Prostate gland (tissue), 2 donors: ENCODE measurements at regions not wholly inside any gene's neighbourhood (a gene's known extent, or its start where the extent isn't known, plus 50 kb on each side); places are given as distances from the start of the nearest gene placed in this dataset.
A peak's percentile ranks its signal among the peaks of the same experiment; 100 is the strongest.

Experiments used
- DNase-seq: peaks from one replicate; pipeline ENCODE4 v3.0.0-alpha.2; 2019; ENCODE audit warnings: low spot score
- H3K27ac ChIP-seq, 2 donors: fragments of 200-600 bp; sonication (generic); 2 replicates each; pipeline ENCODE4 v1.5.1; 2017 to 2019
- H3K27me3 ChIP-seq: fragments of 200-600 bp; sonication (generic); replicated peaks from 2 replicates; pipeline ENCODE4 v1.5.1; 2019; ENCODE audit not compliant: insufficient read depth
- H3K36me3 ChIP-seq, 2 donors: fragments of 200-600 bp; sonication (generic); 1 replicate in 1 of 2; 2 replicates in 1 of 2; pipeline versions ENCODE4 v1.5.1 to v1.8.1; 2017 to 2019
- H3K4me1 ChIP-seq: fragments of 200-600 bp; sonication (generic); replicated peaks from 2 replicates; pipeline ENCODE4 v1.5.1; 2019
- H3K4me3 ChIP-seq, 2 donors: fragments of 200-600 bp; sonication (generic); 2 replicates each; pipeline ENCODE4 v1.5.1; 2017 to 2019
- H3K9me3 ChIP-seq: fragments of 200-600 bp; sonication (generic); 2 replicates; pipeline ENCODE4 v1.5.1; 2017
- CTCF ChIP-seq, 4 experiments: fragments of 200-600 bp in 2 of 4; fragments of 450-650 bp in 2 of 4; sonication (generic) in 2 of 4; IDR thresholded peaks; 1 replicate in 3 of 4; 2 replicates in 1 of 4; pipeline ENCODE4 v1.5.1; 2016 to 2019; ENCODE audit warnings: antibody characterized with exemption in 4 of 4, mild to moderate bottlenecking in 2 of 4, moderate library complexity in 2 of 4
- POLR2A ChIP-seq: fragments of 450-650 bp; IDR thresholded peaks from one replicate; pipeline ENCODE4 v1.6.1; 2016; ENCODE audit warnings: antibody characterized with exemption, mild to moderate bottlenecking
- POLR2AphosphoS5 ChIP-seq: sonication (generic); formaldehyde crosslinking; IDR thresholded peaks from one replicate; pipeline ENCODE4 v1.6.1; 2017; ENCODE audit warnings: antibody characterized with exemption
- WGBS: methylation state at CpG from one replicate; pipeline ENCODE4 v1.1.5; 2018; 5-methylcytosine and 5-hydroxymethylcytosine counted together
- intact Hi-C: fragments of 100-400 bp; cut with DNase I; formaldehyde crosslinking; loops from one replicate; pipeline ENCODE4 v1.14.2; 2022

GRCh38 chr3:24674261-24674660, 179.6 kb upstream of the THRB start:
- 62% methylated on average over 2 of the region's 2 CpGs for WGBS
- Histone ChIP-seq H3K27ac (no peak overlapping the region), H3K36me3 (no peaks in the 10 kb centered on the region), H3K4me3 (no peak overlapping the region), H3K9me3 (no peaks in the 10 kb centered on the region), H3K27me3 (no peaks in the 10 kb centered on the region), H3K4me1 (no peaks in the 10 kb centered on the region)
- intact Hi-C loops: no loop called here
- no peak for DNase-seq
- TF ChIP-seq CTCF (IDR thresholded peaks at IDR 0.05): no peak
- no peak for TF ChIP-seq POLR2A
- TF ChIP-seq POLR2AphosphoS5: no peak

DNA sequence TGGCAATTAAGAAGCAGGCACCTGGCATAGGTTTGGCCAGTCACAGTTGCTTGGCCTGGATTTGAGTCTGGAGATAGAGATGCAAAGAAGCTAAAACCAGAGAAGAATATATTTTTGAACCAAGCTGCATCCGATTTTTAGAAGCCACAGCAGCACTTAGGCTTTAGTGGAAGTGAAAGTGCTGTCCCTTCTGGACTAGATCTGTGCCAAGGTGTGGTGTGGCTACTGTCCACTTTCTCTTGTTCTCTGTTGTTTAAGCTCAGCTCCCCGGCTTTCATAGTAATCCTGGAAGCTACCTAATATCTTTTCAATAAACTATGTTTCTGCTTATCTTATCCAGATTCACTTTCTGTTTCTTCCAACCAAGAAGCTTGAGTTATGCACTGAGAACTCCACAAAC, 183.4 kb upstream of the THRB start:
- Histone ChIP-seq H3K36me3 (no peaks in the 10 kb centered on the region), H3K4me1 (no peaks in the 10 kb centered on the region), H3K27ac (no peak overlapping the region), H3K9me3 (no peaks in the 10 kb centered on the region), H3K27me3 (no peaks in the 10 kb centered on the region), H3K4me3 (no peak overlapping the region)
- no peak for DNase-seq
- intact Hi-C loops: no loop called here
- 43% methylated on average over 2 of the region's 2 CpGs for WGBS
- no peak for TF ChIP-seq CTCF (IDR thresholded peaks at IDR 0.05)
- no peak for TF ChIP-seq POLR2AphosphoS5
- no peak for TF ChIP-seq POLR2A

DNA sequence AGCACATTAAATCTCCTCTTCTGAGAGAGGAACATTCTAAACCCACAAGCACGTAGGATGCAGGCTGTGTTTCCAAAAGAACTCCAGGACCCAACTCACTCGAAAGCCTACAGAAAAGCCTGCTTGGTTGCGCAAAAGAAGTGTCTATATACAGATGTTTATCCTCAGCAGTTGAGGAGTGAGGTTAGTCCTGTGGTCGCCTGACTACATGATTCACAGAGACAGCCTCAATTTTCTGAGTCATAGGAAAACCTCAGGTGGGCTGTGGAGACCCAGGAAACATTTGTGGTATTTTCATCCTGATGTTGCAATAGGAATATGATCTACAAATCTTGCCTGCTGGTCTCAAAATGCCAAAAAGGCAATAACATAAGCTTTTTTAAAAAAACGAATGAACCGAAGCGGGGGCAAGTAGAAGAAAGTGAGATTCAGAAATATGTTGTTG, 183.8 kb upstream of the THRB start:
- no peak for DNase-seq
- no peak overlapping the region for H3K27ac ChIP-seq
- WGBS: 72% methylated on average over 7 of the region's 7 CpGs
- H3K4me1 ChIP-seq: no peaks in the 10 kb centered on the region
- H3K27me3 ChIP-seq: no peaks in the 10 kb centered on the region
- intact Hi-C loops: no loop called here
- no peaks in the 10 kb centered on the region for H3K36me3 ChIP-seq
- H3K4me3 ChIP-seq: no peak overlapping the region
- H3K9me3 ChIP-seq: no peaks in the 10 kb centered on the region
- TF ChIP-seq POLR2AphosphoS5 (no peak), POLR2A (no peak), CTCF (IDR thresholded peaks at IDR 0.05) (no peak)

GRCh38 chr3:24679429-24679828, 184.8 kb upstream of the THRB start:
- no peaks in the 10 kb centered on the region for H3K27me3 ChIP-seq
- no peak for DNase-seq
- no peaks in the 10 kb centered on the region for H3K9me3 ChIP-seq
- H3K27ac ChIP-seq: no peak overlapping the region
- H3K36me3 ChIP-seq: no peaks in the 10 kb centered on the region
- no peak overlapping the region for H3K4me3 ChIP-seq
- no peak for TF ChIP-seq CTCF (IDR thresholded peaks at IDR 0.05)
- TF ChIP-seq POLR2A: no peak
- TF ChIP-seq POLR2AphosphoS5: no peak
- intact Hi-C loops: no loop called here
- H3K4me1 ChIP-seq: no peaks in the 10 kb centered on the region

DNA sequence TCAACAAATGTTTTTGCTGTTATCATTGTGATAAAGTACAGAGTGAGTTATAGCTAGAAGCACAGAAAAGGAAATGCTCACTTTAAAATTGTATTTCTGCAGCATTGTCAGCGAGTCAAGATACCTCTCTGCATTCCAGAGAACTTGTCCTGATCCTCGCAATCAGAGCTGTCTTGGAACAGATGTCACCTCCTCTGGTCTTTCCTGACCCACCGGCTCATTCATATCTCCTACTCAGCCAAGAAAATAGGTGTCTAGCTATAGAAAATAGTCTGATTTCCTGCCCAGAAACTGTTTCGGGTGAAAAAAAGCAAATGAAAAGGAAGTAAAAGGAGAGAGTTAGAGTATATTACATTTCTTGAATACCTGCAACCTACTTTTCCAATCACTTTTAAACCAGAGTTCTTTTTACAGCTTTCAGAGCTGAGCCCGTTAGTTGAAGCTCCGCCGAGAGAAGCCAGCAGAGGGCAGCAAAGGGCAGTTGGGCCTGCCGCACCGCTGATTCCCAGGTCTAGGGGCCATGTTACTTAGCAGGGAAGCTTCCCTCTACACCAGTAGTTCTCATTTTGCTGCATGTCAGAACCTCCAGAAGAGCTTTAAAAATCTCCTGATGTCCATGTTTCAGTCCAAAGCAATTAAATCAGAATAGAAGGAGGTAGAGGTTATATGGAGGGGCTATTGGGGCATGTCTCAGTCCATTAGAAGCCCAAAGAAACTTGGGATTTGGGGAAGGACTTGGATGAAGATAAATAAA, 185.7 kb upstream of the THRB start:
- TF ChIP-seq CTCF (IDR thresholded peaks at IDR 0.05) (peak; percentile 40 to 57 (median 48)), POLR2AphosphoS5 (no peak), POLR2A (no peak)
- Histone ChIP-seq H3K9me3 (no peaks in the 10 kb centered on the region), H3K27me3 (no peaks in the 10 kb centered on the region), H3K4me3 (no peak overlapping the region), H3K36me3 (no peaks in the 10 kb centered on the region), H3K4me1 (no peaks in the 10 kb centered on the region), H3K27ac (no peak overlapping the region)
- DNase-seq: peak; percentile 20
- WGBS: 41% methylated on average over 9 of the region's 9 CpGs
- intact Hi-C loops: loop anchor here (5.0 to 10.0 kb wide), 4 partner anchors 156 to 683 kb away; no protein-coding TSS in a partner anchor
